NCI-H510A treated with DMSO at 0.1 percent for 48 hours (cell line): ENCODE measurements at regions not wholly inside any gene's neighbourhood (a gene's known extent, or its start where the extent isn't known, plus 50 kb on each side); places are given as distances from the start of the nearest gene placed in this dataset.

Source experiments
- DNase-seq: peaks from one replicate; lab custom pipeline; 2025; lab: John Stamatoyannopoulos, UW

- DNase-seq: no peak
Observed at GRCh38 chr18:41237317-41237716, 717.7 kb upstream of the PIK3C3 start.

- no peak for DNase-seq
Observed at GRCh38 chr18:41231681-41232080, 723.4 kb upstream of the PIK3C3 start.

- no peak for DNase-seq
Observed at GRCh38 chr18:41227993-41228392, 727.0 kb upstream of the PIK3C3 start.

DNA sequence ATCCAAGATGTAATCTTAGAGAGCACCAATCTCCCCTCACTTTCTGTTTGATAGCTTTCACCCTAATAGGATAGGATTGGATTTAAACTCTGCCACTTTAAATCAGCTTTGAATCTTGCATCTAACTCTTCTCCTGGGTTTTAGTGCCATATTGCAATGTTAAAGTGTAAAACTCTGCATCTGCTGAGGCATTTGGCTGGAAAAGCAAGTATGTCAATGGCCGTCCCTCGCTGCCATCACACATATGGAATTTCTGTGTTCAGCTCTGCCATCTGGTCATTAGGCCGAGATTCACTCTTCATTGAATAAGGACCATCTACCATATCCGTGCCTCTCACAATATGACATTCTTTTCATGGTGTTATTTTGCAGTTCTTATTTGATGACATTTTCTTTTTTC lies 728.1 kb upstream of the PIK3C3 start:
- DNase-seq: no peak

DNA sequence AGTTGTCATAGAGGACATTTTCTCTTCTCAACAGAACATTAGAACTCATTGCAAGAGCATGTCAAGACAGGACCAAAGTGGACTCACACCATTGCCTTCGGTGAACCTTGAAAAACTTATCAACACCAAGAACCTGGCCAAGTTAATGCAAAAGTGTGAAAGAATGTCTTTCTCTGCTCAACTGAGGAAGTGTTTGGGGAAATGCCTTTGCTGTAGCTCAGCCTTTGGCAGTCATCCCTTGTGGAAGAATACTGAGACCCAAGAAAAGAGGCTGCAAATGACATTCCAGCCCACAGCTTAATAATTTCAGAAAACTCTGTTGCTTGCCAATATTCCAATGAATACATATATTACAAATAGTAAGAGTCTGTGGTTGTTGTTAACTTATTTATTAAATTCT lies 728.8 kb upstream of the PIK3C3 start:
- no peak for DNase-seq

DNA sequence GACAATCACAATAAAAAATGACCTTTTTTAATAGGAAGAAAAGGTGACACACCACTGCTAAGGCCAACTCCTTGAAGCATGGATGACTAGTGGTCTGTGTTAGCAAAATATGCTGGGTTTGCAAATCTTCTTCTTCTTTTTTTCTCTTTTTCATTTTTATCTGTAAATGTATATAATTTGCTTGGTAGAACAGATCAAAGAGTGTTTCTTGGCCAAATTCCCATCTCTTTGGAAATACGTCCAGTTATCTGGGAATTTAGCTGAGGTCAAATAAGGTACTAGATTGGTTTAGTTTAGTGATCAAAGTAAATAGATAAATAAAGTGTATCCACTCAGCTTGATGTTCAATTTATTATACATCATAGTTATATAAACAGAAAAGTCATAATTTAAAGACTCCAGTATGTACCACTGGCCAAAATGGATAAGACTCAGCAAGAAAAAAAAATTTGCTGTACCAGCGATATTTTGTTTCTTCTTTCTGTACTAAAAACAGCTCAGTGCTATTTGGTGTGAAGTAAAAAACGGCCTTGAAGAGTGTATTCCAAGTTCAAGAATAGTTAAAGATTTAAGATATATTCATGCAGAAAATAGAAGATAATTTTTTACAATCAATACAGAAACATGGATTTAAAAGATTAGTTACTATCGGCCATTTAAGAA lies 738.6 kb upstream of the PIK3C3 start:
- DNase-seq: no peak

DNA sequence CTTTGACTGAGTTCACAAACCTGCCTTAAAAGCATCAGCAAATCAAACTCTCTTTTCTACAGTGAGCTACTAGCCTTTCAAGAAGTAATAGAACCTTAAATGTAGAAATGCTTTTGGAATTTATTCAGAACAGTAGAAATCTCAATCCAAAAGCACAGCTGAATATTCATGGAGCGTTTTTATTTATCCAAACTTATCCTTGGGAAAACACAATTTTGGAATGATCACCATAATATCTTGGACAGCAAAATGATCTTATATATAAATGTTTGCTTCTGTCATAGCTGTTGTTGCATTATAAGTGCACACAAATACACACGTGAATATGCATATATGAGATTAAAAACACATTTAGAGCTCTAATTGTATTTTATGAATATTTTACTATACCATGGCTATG lies 747.3 kb upstream of the PIK3C3 start:
- DNase-seq: no peak

DNA sequence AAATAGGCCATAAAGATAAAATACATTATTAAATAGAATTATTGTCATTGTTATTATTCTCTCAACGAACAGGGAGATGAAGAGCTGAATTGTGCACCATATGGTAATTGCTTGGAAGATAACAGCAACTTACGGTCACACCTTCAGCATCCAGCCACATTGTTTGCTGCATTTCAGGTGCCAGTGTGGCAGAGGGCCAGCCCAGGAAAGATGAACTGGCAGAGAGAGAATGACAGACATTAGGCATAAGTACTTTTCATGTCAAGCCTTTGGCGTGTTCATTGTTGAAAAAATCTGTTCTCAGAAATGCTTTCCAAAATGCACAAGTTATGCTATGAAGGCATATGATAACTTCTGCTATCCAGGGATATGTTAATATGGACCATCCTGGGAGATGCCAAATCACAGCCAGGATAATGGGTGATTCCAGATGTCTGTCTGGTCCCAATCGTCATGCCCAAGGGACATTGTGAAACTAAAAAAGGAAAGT lies 748.6 kb upstream of the PIK3C3 start:
- no peak for DNase-seq

DNA sequence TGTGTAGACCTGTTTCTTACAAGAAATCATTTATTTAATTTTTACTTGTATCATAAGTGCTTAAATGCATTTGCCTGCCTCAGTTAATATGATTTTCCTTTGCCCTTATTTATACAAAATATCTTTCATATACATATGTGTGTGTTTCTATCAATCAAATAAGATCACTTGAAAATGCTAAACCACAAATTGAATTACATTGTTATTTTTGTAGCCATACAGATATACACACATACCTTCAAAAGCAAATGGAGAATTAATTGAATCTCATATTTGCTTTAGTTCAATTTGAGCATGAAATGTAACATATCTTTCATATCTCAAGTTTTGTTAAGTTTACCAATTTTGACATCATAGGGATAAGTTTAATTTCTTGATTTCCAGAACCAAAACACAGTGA lies 755.8 kb upstream of the PIK3C3 start:
- DNase-seq: no peak

DNA sequence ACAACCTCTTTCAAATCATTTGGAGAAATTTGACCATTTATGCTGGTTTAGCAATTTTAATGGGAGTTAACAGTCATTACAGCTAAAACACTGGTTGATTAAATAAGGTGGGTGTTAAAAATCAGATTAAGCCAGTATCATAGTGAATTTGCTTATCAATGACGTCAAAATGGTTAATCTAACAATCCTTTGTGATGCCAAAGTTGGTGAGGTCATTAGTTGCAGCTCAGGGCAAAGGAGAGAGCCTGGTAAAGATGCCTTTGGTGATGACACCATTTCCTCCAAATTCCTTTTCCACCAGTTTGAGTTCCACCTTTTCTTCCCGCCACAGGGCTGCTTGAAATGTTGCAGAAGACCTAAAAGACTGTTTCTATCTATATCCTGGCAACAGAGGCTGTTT lies 757.1 kb upstream of the PIK3C3 start:
- DNase-seq: no peak

DNA sequence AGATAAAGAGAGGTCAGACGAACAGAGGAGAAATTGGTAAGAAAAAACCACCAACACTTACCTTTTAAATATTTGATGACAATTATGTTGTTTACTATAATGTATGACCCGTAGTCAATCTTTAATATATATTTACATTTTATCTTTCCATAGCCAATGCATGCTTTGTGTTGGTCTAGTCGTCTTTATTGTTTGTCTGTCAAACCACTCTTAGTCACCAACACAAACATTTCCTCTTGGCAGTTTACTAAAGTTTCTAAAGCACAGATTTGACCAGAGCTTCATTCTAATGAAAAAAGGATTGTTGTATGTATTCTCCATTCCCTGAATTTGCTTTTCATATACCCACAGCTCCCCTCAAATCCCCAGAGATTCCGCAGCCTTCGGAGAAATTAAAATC lies 784.7 kb upstream of the PIK3C3 start:
- no peak for DNase-seq

DNA sequence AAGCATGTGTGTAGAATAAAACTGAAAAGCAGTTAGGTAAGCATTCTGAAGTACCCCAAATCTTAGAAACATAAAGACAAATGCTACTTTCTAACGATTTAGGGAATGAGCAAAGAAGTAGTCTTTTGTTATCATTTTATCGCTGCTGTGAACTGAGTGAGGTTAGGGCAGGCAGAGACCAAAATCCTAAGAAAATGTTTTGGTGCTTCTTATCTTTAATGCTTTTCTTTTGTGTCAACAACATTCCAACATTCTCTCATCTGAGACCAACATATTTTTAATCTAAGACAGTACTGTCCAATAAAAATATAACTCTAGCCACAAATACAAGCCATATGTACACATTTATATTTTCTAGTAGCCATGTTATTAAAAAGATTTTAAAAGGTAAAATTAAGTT lies 789.4 kb upstream of the PIK3C3 start:
- no peak for DNase-seq

GRCh38 chr18:41162781-41163180 lies 792.3 kb upstream of the PIK3C3 start:
- no peak for DNase-seq

DNA sequence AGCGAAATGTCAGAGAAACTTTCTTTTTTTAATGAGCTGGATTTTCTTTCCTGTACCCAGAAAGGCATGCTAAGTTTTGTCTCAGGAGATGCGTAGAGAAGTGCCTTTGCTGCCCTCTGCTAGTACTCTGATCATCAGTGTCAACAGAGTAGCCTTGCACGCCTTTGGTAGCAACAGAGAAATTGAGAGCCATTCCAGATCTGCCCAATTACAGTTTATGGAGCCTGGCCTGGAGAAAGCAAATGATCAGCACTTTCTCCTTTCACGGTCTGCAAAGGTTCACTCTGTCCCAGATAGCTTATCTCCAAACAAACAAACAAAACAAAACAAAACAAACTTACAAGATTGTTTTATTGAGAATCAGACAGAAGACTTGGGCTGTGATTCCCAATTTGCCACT lies 792.8 kb upstream of the PIK3C3 start:
- DNase-seq: no peak

- DNase-seq: no peak
Observed at GRCh38 chr18:41155910-41156851, 798.9 kb upstream of the PIK3C3 start.

- no peak for DNase-seq
Observed at GRCh38 chr18:41155025-41155424, 800.0 kb upstream of the PIK3C3 start.

- no peak for DNase-seq
Observed at GRCh38 chr18:41153871-41154270, 801.2 kb upstream of the PIK3C3 start.

DNA sequence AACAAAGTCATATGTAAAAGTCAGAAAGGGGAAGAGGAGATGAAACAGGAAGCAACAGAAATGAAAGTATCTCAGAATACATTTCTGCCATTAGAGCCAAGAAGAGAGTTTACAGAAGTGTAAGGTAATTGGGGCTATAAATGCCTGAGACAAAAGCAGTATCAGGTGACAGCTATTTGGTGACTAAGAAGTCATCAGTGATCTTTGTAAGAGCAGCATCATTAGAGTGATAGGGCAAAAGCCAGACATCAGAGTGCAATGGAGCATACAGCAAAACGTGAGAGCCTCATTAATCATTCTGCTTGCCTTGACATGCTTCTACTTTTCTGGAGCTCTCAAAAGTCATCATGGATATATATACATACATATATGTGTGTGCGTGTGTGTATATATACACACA lies 804.7 kb upstream of the PIK3C3 start:
- peak; percentile 73 for DNase-seq

DNA sequence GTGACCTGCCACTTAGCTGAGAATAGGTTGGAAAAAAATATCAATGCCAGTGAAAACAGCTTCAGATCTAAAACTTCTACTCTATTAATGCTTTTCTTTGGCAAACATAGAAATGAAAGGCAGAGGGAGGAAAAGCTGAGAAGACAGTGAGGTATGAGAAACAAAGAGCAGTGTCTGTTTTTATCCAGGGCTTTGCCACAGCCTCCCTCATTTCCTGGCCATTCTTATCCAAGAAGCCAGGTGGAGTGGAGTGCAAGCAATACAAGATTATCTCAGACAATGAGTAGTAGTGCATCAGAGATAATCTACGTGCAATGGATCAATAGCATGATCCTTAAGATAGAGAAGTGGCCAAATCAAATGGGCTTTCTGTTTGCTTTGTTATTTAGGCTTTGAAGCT lies 808.7 kb upstream of the PIK3C3 start:
- DNase-seq: peak; percentile 9

DNA sequence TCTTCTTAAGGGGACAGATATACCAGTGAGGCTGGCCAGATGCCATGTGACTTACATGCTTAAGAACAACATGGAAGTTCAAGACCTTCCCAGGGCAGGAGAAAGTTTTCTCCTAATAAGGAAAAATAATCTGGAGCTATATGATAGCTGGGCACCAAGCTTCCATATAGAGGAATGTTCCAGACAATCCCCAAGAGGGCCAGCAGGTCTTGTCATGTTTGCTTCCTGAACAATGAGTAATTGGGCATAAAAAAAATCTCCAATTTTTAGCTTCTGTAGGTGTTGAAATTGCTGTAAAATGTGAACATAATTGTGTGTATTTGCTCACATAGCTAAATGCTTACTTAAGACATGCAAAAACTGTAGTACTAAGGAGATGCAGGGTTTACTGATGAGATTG lies 809.5 kb upstream of the PIK3C3 start:
- DNase-seq: no peak

GRCh38 chr18:41144441-41144840 lies 810.6 kb upstream of the PIK3C3 start:
- DNase-seq: no peak

DNA sequence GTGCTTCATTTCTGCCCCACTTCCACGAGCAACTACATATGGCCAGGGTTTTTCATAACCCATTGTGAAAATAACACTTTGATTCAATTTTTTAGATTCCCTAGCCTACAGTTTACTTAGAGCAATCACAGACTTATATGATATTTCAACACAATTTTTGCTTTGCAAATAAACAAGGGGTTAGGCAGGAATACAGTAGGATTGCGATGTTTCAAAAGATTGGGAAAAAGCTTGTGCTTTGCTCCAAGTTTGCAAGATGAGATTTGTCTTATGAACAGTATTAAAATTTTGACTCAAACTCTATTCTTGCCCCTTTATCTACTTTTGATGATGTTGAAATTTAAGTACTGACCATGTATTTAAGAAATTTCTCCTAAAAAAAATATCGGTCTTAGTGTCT lies 814.5 kb upstream of the PIK3C3 start:
- no peak for DNase-seq

DNA sequence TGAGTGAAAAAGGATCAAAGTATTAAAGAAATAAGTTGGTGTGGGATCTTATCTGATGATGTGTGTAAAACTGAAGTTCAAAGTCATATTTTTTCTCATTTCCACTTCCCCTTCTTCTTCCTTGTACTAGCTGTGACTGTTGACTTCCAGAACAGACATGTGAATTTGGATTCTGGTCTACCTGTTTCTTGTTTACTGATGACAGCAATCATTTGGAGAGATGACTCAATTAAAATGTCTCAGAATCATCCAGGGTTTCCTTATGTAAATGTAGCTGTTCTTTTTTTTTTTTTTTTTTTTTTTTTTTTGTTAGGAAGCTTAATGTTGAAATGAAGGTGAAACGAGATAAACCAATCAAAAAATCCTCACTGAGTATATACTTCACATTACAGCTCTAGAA lies 819.9 kb upstream of the PIK3C3 start:
- no peak for DNase-seq
